Loucy (cell line): ENCODE measurements at regions not wholly inside any gene's neighbourhood (a gene's known extent, or its start where the extent isn't known, plus 50 kb on each side); places are given as distances from the start of the nearest gene placed in this dataset.

ENCODE experiments used
- EZH2phosphoT487 ChIP-seq: fragments of 200-600 bp; IDR thresholded peaks from 2 replicates; pipeline ENCODE4 v1.6.1; 2018; ENCODE audit warnings: antibody characterized with exemption, mild to moderate bottlenecking, moderate library complexity, borderline replicate concordance
- TF ChIP-seq, protein P1 (sequence below): fragments of 200-600 bp; sonication (generic); conservative IDR thresholded peaks from 2 replicates; pipeline ENCODE4 v1.5.1; 2014; ENCODE audit warnings: mild to moderate bottlenecking, antibody characterized with exemption, low read length

DNA sequence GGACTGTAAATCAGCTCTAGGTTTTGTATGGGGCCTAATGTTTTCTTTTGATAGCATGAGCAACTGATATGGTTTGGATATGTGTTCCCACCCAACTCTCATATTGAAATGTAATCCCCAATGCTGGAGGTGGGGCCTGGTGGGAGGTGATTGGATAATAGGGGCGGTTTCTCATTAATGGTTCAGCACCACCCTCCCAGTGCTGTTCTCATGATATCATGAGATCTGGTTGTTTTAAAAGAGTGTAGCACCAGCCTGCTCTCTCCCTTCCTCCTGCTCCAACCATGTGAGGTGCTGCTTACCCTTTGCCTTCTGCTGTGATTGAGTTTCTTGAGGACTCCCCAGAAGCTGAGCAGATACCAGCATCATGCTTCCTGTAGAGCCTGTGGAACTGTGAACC is 140.2 kb upstream of the SKOR2 start:
- TF ChIP-seq, protein P1, sequence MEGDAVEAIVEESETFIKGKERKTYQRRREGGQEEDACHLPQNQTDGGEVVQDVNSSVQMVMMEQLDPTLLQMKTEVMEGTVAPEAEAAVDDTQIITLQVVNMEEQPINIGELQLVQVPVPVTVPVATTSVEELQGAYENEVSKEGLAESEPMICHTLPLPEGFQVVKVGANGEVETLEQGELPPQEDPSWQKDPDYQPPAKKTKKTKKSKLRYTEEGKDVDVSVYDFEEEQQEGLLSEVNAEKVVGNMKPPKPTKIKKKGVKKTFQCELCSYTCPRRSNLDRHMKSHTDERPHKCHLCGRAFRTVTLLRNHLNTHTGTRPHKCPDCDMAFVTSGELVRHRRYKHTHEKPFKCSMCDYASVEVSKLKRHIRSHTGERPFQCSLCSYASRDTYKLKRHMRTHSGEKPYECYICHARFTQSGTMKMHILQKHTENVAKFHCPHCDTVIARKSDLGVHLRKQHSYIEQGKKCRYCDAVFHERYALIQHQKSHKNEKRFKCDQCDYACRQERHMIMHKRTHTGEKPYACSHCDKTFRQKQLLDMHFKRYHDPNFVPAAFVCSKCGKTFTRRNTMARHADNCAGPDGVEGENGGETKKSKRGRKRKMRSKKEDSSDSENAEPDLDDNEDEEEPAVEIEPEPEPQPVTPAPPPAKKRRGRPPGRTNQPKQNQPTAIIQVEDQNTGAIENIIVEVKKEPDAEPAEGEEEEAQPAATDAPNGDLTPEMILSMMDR, result no peak
- TF ChIP-seq EZH2phosphoT487, result no peak
